Retinal pigment epithelial cell (primary cell): ENCODE measurements at regions not wholly inside any gene's neighbourhood (a gene's known extent, or its start where the extent isn't known, plus 50 kb on each side); places are given as distances from the start of the nearest gene placed in this dataset.
"Not testable (repeated sequence)": the region's sequence is repeated elsewhere in the genome, so short reads cannot be mapped to it uniquely, and the experiment has no call there.

Experiments
- DNase-seq: peaks from one replicate; pipeline ENCODE4 v3.0.0-alpha.2; 2010; ENCODE audit warnings: low read depth
- H3K4me3 ChIP-seq: 2 replicates; pipeline ENCODE4 v1.5.1; 2011; ENCODE audit warnings: mild to moderate bottlenecking, low read length, control low read depth, moderate library complexity
- TF ChIP-seq, protein P1 (sequence below): conservative IDR thresholded peaks from 2 replicates; pipeline ENCODE4 v1.5.1; 2011; ENCODE audit warnings: low read depth, low read length, control low read depth, inconsistent platforms

DNA sequence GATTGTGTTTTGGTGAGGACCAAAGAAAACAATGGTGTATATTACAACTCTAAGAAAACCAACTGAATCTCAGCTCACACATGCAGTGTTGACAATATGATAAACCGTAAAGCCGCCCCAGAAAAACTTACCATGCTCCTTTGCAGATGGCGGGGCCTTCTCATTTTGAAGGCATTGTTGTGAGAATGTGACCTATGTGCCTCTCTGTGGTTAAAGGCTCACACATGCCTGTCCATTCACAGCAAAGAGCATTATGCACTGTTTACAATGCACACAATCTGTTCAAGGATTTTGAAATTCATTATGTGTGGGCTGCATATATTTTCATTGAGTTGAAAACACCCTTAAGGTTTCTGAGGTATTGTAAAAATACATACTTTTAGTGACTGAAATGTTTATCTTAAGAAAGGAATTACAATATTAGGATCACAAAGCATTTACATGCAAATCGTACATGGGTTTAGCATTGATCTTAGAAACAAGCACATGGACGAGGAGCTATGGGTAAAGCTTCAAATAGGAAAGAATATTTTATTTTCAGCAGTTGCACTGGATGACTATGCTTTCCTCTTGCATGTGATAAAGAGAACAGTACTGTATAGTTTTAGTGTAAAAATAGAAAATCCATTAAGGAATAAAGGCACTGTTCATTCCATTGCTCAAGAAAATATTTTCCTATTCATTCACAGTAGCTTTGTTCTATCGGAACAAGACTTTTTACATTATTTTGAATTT lies 334.3 kb downstream of the ARL4A start:
- no peak overlapping the region for H3K4me3 ChIP-seq
- TF ChIP-seq, protein P1, sequence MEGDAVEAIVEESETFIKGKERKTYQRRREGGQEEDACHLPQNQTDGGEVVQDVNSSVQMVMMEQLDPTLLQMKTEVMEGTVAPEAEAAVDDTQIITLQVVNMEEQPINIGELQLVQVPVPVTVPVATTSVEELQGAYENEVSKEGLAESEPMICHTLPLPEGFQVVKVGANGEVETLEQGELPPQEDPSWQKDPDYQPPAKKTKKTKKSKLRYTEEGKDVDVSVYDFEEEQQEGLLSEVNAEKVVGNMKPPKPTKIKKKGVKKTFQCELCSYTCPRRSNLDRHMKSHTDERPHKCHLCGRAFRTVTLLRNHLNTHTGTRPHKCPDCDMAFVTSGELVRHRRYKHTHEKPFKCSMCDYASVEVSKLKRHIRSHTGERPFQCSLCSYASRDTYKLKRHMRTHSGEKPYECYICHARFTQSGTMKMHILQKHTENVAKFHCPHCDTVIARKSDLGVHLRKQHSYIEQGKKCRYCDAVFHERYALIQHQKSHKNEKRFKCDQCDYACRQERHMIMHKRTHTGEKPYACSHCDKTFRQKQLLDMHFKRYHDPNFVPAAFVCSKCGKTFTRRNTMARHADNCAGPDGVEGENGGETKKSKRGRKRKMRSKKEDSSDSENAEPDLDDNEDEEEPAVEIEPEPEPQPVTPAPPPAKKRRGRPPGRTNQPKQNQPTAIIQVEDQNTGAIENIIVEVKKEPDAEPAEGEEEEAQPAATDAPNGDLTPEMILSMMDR = no peak
- DNase-seq = no peak

DNA sequence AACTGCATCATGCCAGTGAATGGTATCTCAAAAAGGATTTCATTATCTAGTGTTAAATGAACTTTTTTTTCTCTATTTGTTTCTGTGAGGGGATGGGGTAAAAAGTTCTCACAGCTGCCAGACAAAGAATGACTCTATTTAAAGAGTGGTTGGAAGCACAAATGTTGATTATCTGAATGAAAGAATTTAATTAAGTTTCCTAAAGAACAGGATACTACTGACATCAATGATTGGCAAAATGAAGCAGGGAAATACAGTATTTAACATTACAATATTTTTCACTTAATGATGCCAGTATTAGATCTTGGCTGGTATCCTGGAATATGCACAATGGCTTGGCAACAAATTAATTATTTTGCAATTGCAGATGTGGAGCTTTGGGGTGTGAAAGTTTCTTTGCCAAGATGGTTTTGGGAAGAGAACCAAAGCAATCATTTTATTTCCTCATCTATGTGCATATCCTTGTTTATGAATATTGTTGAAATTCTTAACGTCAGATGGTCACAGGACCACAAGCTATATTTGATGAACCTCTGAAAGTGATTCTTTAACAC lies 336.8 kb downstream of the ARL4A start:
- H3K4me3 ChIP-seq = no peak overlapping the region
- no peak for DNase-seq
- TF ChIP-seq, protein P1 = no peak

DNA sequence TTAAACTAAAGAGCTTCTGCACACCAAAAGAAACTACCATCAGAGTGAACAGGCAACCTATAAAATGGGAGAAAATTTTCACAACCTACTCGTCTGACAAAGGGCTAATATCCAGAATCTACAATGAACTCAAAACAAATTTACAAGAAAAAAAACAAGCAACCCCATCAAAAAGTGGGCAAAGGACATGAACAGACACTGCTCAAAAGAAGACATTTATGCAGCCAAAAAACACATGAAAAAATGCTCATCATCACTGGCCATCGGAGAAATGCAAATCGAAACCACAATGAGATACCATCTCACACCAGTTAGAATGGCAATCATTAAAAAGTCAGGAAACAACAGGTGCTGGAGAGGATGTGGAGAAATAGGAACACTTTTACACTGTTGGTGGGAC lies 337.6 kb downstream of the ARL4A start:
- H3K4me3 ChIP-seq, DNase-seq: not testable (repeated sequence)

DNA sequence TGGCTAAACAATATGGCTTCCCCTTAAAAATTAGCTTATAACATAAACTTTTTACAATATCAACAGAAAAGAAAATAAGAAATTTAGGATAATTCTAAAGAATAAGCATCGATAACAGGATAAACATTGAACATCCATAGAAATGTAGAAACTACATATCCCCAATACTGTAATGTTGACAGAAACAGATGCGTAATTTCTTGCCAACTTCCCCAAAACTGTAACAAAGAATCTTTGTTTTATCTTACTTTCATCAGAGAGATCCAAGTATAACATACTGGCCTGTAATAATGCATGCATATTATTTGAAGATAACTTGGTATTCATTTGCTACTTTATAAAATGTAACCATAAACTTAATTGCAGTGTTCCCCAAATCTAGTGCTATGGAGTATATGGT lies 339.9 kb downstream of the ARL4A start:
- H3K4me3 ChIP-seq = no peak overlapping the region
- TF ChIP-seq, protein P1 = no peak
- no peak for DNase-seq

DNA sequence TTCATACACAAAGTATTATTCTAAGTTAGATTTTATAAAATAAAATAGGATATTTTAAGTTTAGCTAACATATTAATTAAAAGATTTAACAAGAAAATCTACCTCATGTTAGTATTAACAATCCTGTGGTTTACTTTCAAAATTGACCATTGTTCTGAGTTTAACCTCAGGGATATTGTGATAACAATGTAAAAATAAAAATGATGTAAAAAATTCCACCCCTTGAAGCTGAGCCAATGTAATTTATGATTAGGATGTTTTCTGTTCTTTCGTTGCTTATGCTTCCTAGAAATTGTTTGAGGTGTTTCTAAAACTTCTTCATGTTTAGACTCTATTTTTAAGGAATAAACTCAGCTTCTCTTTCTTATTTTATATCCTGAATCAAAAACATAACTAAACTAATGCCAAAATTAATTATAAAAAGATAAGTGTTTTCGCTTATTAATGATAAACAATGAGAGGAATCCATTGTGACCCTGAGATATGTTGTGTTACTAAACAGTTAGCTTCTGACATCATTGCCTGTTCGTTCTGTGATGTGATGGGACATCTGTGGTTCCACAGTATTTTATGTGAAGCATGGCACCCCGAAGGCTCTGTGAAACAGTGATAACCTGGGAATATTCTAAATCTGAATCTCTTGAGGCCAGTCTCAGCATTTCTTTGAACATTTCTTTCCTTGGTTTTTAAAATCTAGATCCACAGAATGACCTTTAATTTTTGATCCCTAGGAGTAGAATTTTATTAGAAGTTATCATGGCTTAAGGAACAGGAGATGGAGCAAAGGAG lies 340.8 kb downstream of the ARL4A start:
- no peak overlapping the region for H3K4me3 ChIP-seq
- TF ChIP-seq, protein P1 = no peak
- no peak for DNase-seq

DNA sequence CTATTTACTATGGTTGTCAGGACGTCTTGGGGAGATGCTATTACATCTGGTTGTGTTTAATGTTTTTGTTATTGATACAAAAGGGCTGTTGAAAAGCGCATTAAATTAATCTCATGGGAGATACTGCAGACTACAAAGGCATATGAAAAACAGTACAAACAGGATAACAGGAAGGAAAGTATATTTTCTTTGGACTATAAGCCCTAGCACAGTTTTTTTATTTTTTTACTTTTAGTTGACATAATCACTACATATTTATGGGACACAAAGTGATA lies 341.3 kb downstream of the ARL4A start:
- TF ChIP-seq, protein P1 = no peak
- DNase-seq = no peak
- H3K4me3 ChIP-seq = no peak overlapping the region

DNA sequence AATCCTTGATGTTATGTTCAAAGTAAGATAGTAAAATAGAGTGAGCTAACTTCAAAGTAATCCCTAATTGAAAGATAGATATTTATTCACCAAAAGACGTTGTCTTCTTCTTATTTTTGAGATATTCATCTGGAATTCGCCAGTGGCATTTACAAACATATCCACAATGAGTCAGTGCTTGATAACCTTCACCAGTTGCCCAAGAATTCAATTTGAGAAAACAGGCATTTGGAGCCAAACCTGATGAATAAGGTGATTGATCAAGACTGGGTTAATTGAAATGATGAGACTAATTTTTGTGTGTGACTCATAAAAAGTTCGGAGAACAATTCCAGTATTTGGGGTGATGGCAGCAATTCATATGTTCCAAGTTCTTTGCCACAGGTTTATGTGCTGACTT lies 344.0 kb downstream of the ARL4A start:
- DNase-seq = no peak
- H3K4me3 ChIP-seq = no peak overlapping the region
- TF ChIP-seq, protein P1 = no peak
